ENCODE measurements at regions not wholly inside any gene's neighbourhood (a gene's known extent, or its start where the extent isn't known, plus 50 kb on each side); places are given as distances from the start of the nearest gene placed in this dataset.

- TF ChIP-seq, protein P1, sequence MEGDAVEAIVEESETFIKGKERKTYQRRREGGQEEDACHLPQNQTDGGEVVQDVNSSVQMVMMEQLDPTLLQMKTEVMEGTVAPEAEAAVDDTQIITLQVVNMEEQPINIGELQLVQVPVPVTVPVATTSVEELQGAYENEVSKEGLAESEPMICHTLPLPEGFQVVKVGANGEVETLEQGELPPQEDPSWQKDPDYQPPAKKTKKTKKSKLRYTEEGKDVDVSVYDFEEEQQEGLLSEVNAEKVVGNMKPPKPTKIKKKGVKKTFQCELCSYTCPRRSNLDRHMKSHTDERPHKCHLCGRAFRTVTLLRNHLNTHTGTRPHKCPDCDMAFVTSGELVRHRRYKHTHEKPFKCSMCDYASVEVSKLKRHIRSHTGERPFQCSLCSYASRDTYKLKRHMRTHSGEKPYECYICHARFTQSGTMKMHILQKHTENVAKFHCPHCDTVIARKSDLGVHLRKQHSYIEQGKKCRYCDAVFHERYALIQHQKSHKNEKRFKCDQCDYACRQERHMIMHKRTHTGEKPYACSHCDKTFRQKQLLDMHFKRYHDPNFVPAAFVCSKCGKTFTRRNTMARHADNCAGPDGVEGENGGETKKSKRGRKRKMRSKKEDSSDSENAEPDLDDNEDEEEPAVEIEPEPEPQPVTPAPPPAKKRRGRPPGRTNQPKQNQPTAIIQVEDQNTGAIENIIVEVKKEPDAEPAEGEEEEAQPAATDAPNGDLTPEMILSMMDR (IDR thresholded peaks at IDR 0.05), result no peak
- no peak for TF ChIP-seq POLR2AphosphoS5 (IDR thresholded peaks at IDR 0.05)
- no peak for TF ChIP-seq POLR2A (IDR thresholded peaks at IDR 0.05)
These were observed 101.0 kb upstream of the CASZ1 start for GRCh38 chr1:10897321-10897980.
